ENCODE measurements at regions not wholly inside any gene's neighbourhood (a gene's known extent, or its start where the extent isn't known, plus 50 kb on each side); places are given as distances from the start of the nearest gene placed in this dataset.

GRCh38 chr2:222797871-222798270, 63.0 kb upstream of the ACSL3 start:
- DNase-seq (ENCODE audit: low spot score) = peak; percentile 67

GRCh38 chr2:222798528-222798927, 62.3 kb upstream of the ACSL3 start:
- DNase-seq (ENCODE audit: low spot score) = no peak

GRCh38 chr2:222799262-222799918, 61.4 kb upstream of the ACSL3 start:
- DNase-seq (ENCODE audit: low spot score) = no peak

- DNase-seq (ENCODE audit: low spot score) = no peak
Measured at GRCh38 chr2:222802514-222803196, 58.2 kb upstream of the ACSL3 start.

- DNase-seq (ENCODE audit: low spot score) = no peak
Measured at GRCh38 chr2:222804351-222804750, 56.5 kb upstream of the ACSL3 start.

GRCh38 chr2:222805591-222806304, 55.1 kb upstream of the ACSL3 start:
- DNase-seq (ENCODE audit: low spot score) = no peak

GRCh38 chr2:222806526-222807137, 54.2 kb upstream of the ACSL3 start:
- no peak for DNase-seq (ENCODE audit: low spot score)

- no peak for DNase-seq (ENCODE audit: low spot score)
Measured at GRCh38 chr2:222807431-222807830, 53.4 kb upstream of the ACSL3 start.

GRCh38 chr2:222809582-222809981, 51.3 kb upstream of the ACSL3 start:
- DNase-seq (ENCODE audit: low spot score) = no peak

GRCh38 chr2:222810044-222810443, 50.8 kb upstream of the ACSL3 start:
- DNase-seq (ENCODE audit: low spot score) = no peak

Data from RKO (cell line).